GM12878 (cell line): ENCODE measurements at regions not wholly inside any gene's neighbourhood (a gene's known extent, or its start where the extent isn't known, plus 50 kb on each side); places are given as distances from the start of the nearest gene placed in this dataset.

Experiments
- ATAC-seq: fragments of 200-7000 bp; cut with Tn5 transposase; 3 replicates; pipeline ENCODE4 v1.9.1; 2020; ENCODE audit warnings: mild to moderate bottlenecking, moderate library complexity
- BruUV-seq: library from RNA; stranded (reverse); fragments of 400-500 nt; replicated peaks from 2 replicates; lab custom pipeline; 2021; lab: Mats Ljungman, UMichigan
- CTCF ChIA-PET: fragments of 300-600 bp; sonication (Branson Sonifier 250); formaldehyde crosslinking; extraction: SDS; loops from one replicate; lab custom pipeline; 2021; ENCODE audit warnings: inconsistent platforms; lab: Yijun Ruan, JAX
- POLR2A ChIA-PET: fragments of 350-600 bp; formaldehyde crosslinking; extraction: SDS; loops from one replicate; lab custom pipeline; 2021; ENCODE audit warnings: inconsistent platforms; lab: Charles Lee
- RAD21 ChIA-PET: fragments of 300-600 bp; sonication (Branson Sonifier 250); formaldehyde crosslinking; loops from one replicate; lab custom pipeline; 2023; ENCODE audit warnings: antibody characterized with exemption; ENCODE audit not compliant: unreplicated experiment; lab: Charles Lee
- SMC1A ChIA-PET: fragments of 300-600 bp; sonication (Branson Sonifier 250); formaldehyde crosslinking; loops from one replicate; lab custom pipeline; 2023; ENCODE audit not compliant: unreplicated experiment, uncharacterized antibody; lab: Charles Lee
- DNase-seq: peaks from one replicate; pipeline ENCODE4 v3.0.0-alpha.2; 2011; ENCODE audit warnings: low read depth, low spot score
- FAIRE-seq: peaks from 3 replicates; lab custom pipeline; 2011; peaks lifted over from hg19 to GRCh38; lab: Jason Lieb, UNC
- H2AFZ ChIP-seq: 2 replicates; pipeline ENCODE4 v1.6.0; 2011; ENCODE audit warnings: low read depth, low read length, control low read depth; ENCODE audit not compliant: control insufficient read depth
- H3K27ac ChIP-seq: 2 replicates; pipeline ENCODE4 v1.5.1; 2011; ENCODE audit warnings: control low read depth; ENCODE audit not compliant: control insufficient read depth, insufficient read depth
- H3K27me3 ChIP-seq, 2 experiments: replicated peaks in 1 of 2; 2 replicates each; pipeline versions ENCODE4 v1.6.0 to v1.6.1; 2011; ENCODE audit warnings: low read length in 1 of 2; ENCODE audit not compliant: control insufficient read depth in 2 of 2, insufficient read depth in 2 of 2
- H3K36me3 ChIP-seq, 2 experiments: 2 replicates each; pipeline ENCODE4 v1.5.1; 2011; ENCODE audit warnings: low read length in 1 of 2; ENCODE audit not compliant: control insufficient read depth in 2 of 2, insufficient read depth in 2 of 2
- H3K4me1 ChIP-seq: 2 replicates; pipeline ENCODE4 v1.6.1; 2011; ENCODE audit warnings: mild to moderate bottlenecking, low read length, moderate library complexity, mixed read lengths; ENCODE audit not compliant: control insufficient read depth, insufficient read depth
- H3K4me2 ChIP-seq: 2 replicates; pipeline ENCODE4 v1.6.0; 2011; ENCODE audit warnings: control low read depth; ENCODE audit not compliant: control insufficient read depth, insufficient read depth
- H3K4me3 ChIP-seq: fragments of 200-600 bp; sonication (generic); 2 replicates; pipeline ENCODE4 v1.5.1; 2016
- H3K79me2 ChIP-seq: 2 replicates; pipeline ENCODE4 v1.6.0; 2011; ENCODE audit warnings: low read length; ENCODE audit not compliant: control insufficient read depth, insufficient read depth
- H3K9ac ChIP-seq: 2 replicates; pipeline ENCODE4 v1.8.0; 2011; ENCODE audit warnings: low read length, control low read depth, mixed read lengths; ENCODE audit not compliant: control insufficient read depth, insufficient read depth
- H3K9me3 ChIP-seq: replicated peaks from 3 replicates; pipeline ENCODE4 v1.5.1; 2011; ENCODE audit warnings: mild to moderate bottlenecking, low read length; ENCODE audit not compliant: control insufficient read depth, insufficient read depth
- H4K20me1 ChIP-seq: 2 replicates; pipeline ENCODE4 v1.6.0; 2011; ENCODE audit not compliant: control insufficient read depth, insufficient read depth
- ATF7 ChIP-seq: fragments of 450-650 bp; IDR thresholded peaks from 2 replicates; pipeline ENCODE4 v1.6.1; 2016; ENCODE audit warnings: low read depth, mild to moderate bottlenecking
- E2F8 ChIP-seq: fragments of 450-650 bp; IDR thresholded peaks from 2 replicates; pipeline ENCODE4 v1.6.1; 2018; ENCODE audit warnings: mild to moderate bottlenecking, low read depth, moderate library complexity; ENCODE audit not compliant: partially characterized antibody
- EED ChIP-seq: sonication (generic); IDR thresholded peaks from 2 replicates; pipeline ENCODE4 v1.6.1; 2016; ENCODE audit warnings: antibody characterized with exemption, low read depth
- EP300 ChIP-seq, 2 experiments: fragments of 150-350 bp in 1 of 2; IDR thresholded peaks; 2 replicates each; pipeline ENCODE4 v1.6.1; 2011 to 2012; ENCODE audit warnings: low read depth in 2 of 2, low read length in 2 of 2, borderline replicate concordance in 1 of 2, improper control_type of control experiment in 1 of 2, inconsistent platforms in 1 of 2; ENCODE audit not compliant: control insufficient read depth in 1 of 2
- FOXK2 ChIP-seq: fragments of 450-650 bp; IDR thresholded peaks from 2 replicates; pipeline ENCODE4 v1.6.1; 2017; ENCODE audit warnings: mild to moderate bottlenecking, moderate library complexity
- GABPA ChIP-seq: IDR thresholded peaks from 2 replicates; pipeline ENCODE4 v1.6.1; 2014; ENCODE audit warnings: antibody characterized with exemption, low read depth, mild to moderate bottlenecking, inconsistent platforms
- MLLT1 ChIP-seq: fragments of 450-650 bp; IDR thresholded peaks from 2 replicates; pipeline ENCODE4 v1.6.1; 2016; ENCODE audit warnings: mild to moderate bottlenecking
- NFYA ChIP-seq: IDR thresholded peaks from 2 replicates; pipeline ENCODE4 v1.6.1; 2011; ENCODE audit warnings: low read depth, mild to moderate bottlenecking, low read length, improper control_type of control experiment, borderline replicate concordance
- SKIL ChIP-seq: fragments of 450-650 bp; IDR thresholded peaks from 2 replicates; pipeline ENCODE4 v1.6.1; 2017; ENCODE audit warnings: mild to moderate bottlenecking, low read depth, inconsistent platforms; ENCODE audit not compliant: poor library complexity, severe bottlenecking
- USF1 ChIP-seq: IDR thresholded peaks from 2 replicates; pipeline ENCODE4 v1.6.1; 2011; ENCODE audit warnings: borderline replicate concordance, low read depth, mild to moderate bottlenecking, moderate library complexity, mixed read lengths, low read length; ENCODE audit not compliant: insufficient read depth; ENCODE audit errors: extremely low read length
- WRNIP1 ChIP-seq: IDR thresholded peaks from 2 replicates; pipeline ENCODE4 v1.6.1; 2011; ENCODE audit warnings: low read depth, low read length, improper control_type of control experiment, borderline replicate concordance
- YBX1 ChIP-seq: fragments of 450-650 bp; IDR thresholded peaks from 2 replicates; pipeline ENCODE4 v1.6.1; 2016; ENCODE audit warnings: antibody characterized with exemption
- ZNF592 ChIP-seq: fragments of 450-650 bp; IDR thresholded peaks from 2 replicates; pipeline ENCODE4 v1.6.1; 2017; ENCODE audit warnings: mild to moderate bottlenecking, moderate library complexity
- WGBS: methylation state at CpG from one replicate; pipeline ENCODE4 v1.1.6; 2016; ENCODE audit warnings: low lambda C conversion rate; ENCODE audit not compliant: insufficient replicate concordance, insufficient coverage; ENCODE audit errors: missing lambda C conversion rate; 5-methylcytosine and 5-hydroxymethylcytosine counted together
- in situ Hi-C: fragments of 300-500 bp; cut with MboI; formaldehyde crosslinking; loops from 9 replicates; pipeline ENCODE4 v1.14.3; 2018; ENCODE audit warnings: mixed read lengths
- intact Hi-C: fragments of 100-400 bp; cut with micrococcal nuclease; formaldehyde crosslinking; loops from one replicate; pipeline ENCODE4 v1.14.2; 2022; ENCODE audit not compliant: unreplicated experiment

- ChIA-PET RAD21 (interaction anchor here (0.6 kb wide), 1 partner anchor 73 kb away, joined by 3 read pairs; no protein-coding TSS in a partner anchor), SMC1A (no interaction called here), CTCF (no interaction called here), POLR2A (no interaction called here)
- DNase-seq, result no peak
- H3K79me2 ChIP-seq, result no peaks in the 10 kb centered on the region
- H3K36me3 ChIP-seq, result no peaks in the 10 kb centered on the region
- in situ Hi-C loops, result no loop called here
- ATAC-seq, result no peak
- BruUV-seq, result no TSS peak
- H3K27me3 ChIP-seq, result no peaks in the 10 kb centered on the region
- H3K9ac ChIP-seq, result no peak overlapping the region
- no peak overlapping the region for H3K27ac ChIP-seq
- no peaks in the 10 kb centered on the region for H4K20me1 ChIP-seq
- no peaks in the 10 kb centered on the region for H3K4me1 ChIP-seq
- intact Hi-C loops, result no loop called here
- H2AFZ ChIP-seq, result no peak overlapping the region
- H3K4me3 ChIP-seq, result no peak overlapping the region
- FAIRE-seq, result no peak
- 30% methylated on average over 6 of the region's 6 CpGs for WGBS
- H3K9me3 ChIP-seq, result no peaks in the 10 kb centered on the region
- H3K4me2 ChIP-seq, result no peak overlapping the region
- TF ChIP-seq USF1 (no peak), SKIL (no peak), YBX1 (no peak), ZNF592 (no peak), ATF7 (no peak), NFYA (no peak), EED (no peak), WRNIP1 (no peak), MLLT1 (no peak), FOXK2 (no peak), E2F8 (no peak), GABPA (no peak), EP300 (IDR thresholded peaks at IDR 0.05; ENCODE audit: borderline replicate concordance in 1 of 2, control insufficient read depth in 1 of 2, low read depth in 2 of 2, low read length in 2 of 2) (no peak)
These were observed 278.7 kb upstream of the KLHL1 start for GRCh38 chr13:70386919-70387318.
